ENCODE measurements at regions not wholly inside any gene's neighbourhood (a gene's known extent, or its start where the extent isn't known, plus 50 kb on each side); places are given as distances from the start of the nearest gene placed in this dataset.

DNA sequence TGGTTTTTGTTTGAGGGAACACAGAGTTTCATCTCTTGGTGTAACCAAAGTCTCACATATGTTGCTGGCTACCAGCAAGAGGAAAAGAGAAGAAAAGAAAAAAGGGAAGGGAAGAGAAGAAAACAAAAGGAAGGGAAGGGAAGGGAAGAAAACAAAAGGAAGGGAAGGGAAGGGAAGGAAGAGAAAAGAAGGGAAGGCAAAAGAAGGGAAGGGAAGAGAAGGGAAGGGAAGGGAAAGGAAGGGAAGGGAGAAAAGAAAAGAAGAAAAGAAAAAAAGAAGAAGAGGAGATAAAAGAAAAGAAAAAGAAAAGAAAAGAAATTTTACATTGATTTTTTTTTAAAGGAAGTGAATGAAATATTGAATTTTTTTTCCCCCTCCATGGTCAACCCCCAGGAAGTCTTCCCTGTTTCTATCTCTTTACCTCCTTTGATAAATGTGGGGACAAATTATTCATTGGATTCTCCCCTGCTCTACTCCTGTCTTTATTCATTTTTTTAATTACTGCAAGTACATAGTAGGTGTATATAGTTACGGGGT is 228.0 kb downstream of the SHOX start:
- TF ChIP-seq PPARA (CRISPR knock-in tag; IDR thresholded peaks at IDR 0.05; ENCODE audit: borderline replicate concordance) (no peak), RARB (CRISPR knock-in tag; IDR thresholded peaks at IDR 0.05) (no peak), ZNF565 (CRISPR knock-in tag; conservative IDR thresholded peaks at IDR 0.05; ENCODE audit: low read depth) (no peak), GLIS3 (CRISPR knock-in tag; IDR thresholded peaks at IDR 0.05) (no peak)

DNA sequence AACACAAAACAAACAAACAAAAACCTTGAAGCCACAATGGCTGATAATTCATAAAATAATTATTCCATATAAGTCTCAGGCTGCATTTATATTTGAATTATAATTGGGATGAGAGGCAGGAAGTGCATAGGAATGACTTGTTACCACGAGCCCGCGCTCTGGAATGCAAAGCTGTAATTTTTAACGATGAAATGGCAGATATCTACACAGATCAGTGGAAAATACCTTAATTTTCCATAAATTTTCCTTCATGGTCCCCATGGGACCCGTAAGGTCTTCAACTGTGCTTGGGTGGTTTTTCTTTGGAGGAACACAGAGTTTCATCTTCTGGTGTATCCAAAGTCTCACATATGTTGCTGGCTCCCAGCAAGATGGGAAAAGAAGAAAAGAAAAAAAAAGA is 226.8 kb downstream of the SHOX start:
- TF ChIP-seq GLIS3 (CRISPR knock-in tag; IDR thresholded peaks at IDR 0.05): no peak
- no peak for TF ChIP-seq ESRRG (CRISPR knock-in tag; IDR thresholded peaks at IDR 0.05)
- no peak for TF ChIP-seq BACH2 (CRISPR knock-in tag; IDR thresholded peaks at IDR 0.05; ENCODE audit: borderline replicate concordance)
- TF ChIP-seq ZFP3 (CRISPR knock-in tag; IDR thresholded peaks at IDR 0.05): no peak
- no peak for TF ChIP-seq ZNF70 (CRISPR knock-in tag; IDR thresholded peaks at IDR 0.05)
- no peak for TF ChIP-seq PPARA (CRISPR knock-in tag; IDR thresholded peaks at IDR 0.05; ENCODE audit: borderline replicate concordance)
- TF ChIP-seq ZFP30 (CRISPR knock-in tag; IDR thresholded peaks at IDR 0.05): no peak
- TF ChIP-seq, protein P1, sequence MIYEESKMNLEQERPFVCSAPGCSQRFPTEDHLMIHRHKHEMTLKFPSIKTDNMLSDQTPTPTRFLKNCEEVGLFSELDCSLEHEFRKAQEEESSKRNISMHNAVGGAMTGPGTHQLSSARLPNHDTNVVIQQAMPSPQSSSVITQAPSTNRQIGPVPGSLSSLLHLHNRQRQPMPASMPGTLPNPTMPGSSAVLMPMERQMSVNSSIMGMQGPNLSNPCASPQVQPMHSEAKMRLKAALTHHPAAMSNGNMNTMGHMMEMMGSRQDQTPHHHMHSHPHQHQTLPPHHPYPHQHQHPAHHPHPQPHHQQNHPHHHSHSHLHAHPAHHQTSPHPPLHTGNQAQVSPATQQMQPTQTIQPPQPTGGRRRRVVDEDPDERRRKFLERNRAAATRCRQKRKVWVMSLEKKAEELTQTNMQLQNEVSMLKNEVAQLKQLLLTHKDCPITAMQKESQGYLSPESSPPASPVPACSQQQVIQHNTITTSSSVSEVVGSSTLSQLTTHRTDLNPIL (CRISPR knock-in tag; IDR thresholded peaks at IDR 0.05; ENCODE audit: low read depth): no peak
- no peak for TF ChIP-seq ISL1 (CRISPR knock-in tag; IDR thresholded peaks at IDR 0.05)
- TF ChIP-seq, protein P2, sequence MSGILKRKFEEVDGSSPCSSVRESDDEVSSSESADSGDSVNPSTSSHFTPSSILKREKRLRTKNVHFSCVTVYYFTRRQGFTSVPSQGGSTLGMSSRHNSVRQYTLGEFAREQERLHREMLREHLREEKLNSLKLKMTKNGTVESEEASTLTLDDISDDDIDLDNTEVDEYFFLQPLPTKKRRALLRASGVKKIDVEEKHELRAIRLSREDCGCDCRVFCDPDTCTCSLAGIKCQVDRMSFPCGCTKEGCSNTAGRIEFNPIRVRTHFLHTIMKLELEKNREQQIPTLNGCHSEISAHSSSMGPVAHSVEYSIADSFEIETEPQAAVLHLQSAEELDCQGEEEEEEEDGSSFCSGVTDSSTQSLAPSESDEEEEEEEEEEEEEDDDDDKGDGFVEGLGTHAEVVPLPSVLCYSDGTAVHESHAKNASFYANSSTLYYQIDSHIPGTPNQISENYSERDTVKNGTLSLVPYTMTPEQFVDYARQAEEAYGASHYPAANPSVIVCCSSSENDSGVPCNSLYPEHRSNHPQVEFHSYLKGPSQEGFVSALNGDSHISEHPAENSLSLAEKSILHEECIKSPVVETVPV (CRISPR knock-in tag; IDR thresholded peaks at IDR 0.05): no peak
- no peak for TF ChIP-seq OSR1 (CRISPR knock-in tag; IDR thresholded peaks at IDR 0.05)
- ATAC-seq: no peak

More for the DNA sequence above, 228.0 kb downstream of the SHOX start:
- ATAC-seq: no peak

DNA sequence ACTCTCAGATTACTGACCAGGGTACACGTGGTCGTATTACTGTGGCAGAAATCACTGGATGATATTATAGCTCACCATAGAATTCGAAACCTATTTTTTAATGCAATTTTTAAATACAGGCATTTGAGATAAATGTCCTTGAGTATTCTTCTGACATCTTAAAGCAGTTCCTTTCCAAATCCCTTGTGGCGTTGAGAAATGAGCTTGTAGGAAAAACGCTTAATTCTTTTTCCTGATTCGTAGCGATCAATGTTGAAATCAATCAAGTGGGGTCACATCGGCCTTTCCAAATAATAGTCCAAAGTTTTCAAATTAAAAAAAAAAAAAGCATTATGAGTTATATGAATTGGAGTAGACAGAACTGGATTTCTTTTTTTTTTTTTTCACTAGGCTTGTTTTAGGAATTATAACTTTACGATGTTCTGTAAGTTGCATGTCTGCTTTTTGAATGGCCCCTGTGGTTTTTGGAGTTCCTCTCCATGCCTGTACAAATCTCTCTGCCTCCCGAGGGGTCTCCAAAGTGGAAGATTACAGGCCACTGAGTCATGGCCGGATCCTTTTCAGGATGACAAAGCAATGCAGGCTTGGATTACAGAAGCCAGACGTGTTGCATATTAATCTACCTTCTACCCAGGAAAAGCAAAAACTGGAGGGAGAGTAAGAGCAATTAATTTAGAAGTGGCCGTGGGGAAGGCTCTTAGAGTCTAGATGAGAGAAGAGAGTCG is 226.1 kb downstream of the SHOX start:
- no peak for ATAC-seq
- TF ChIP-seq ZNF565 (CRISPR knock-in tag; conservative IDR thresholded peaks at IDR 0.05; ENCODE audit: low read depth): no peak
- no peak for TF ChIP-seq SNAI2 (CRISPR knock-in tag; IDR thresholded peaks at IDR 0.05)
- TF ChIP-seq ZNF70 (CRISPR knock-in tag; IDR thresholded peaks at IDR 0.05): no peak
- no peak for TF ChIP-seq BACH2 (CRISPR knock-in tag; IDR thresholded peaks at IDR 0.05; ENCODE audit: borderline replicate concordance)
- TF ChIP-seq, protein P3, sequence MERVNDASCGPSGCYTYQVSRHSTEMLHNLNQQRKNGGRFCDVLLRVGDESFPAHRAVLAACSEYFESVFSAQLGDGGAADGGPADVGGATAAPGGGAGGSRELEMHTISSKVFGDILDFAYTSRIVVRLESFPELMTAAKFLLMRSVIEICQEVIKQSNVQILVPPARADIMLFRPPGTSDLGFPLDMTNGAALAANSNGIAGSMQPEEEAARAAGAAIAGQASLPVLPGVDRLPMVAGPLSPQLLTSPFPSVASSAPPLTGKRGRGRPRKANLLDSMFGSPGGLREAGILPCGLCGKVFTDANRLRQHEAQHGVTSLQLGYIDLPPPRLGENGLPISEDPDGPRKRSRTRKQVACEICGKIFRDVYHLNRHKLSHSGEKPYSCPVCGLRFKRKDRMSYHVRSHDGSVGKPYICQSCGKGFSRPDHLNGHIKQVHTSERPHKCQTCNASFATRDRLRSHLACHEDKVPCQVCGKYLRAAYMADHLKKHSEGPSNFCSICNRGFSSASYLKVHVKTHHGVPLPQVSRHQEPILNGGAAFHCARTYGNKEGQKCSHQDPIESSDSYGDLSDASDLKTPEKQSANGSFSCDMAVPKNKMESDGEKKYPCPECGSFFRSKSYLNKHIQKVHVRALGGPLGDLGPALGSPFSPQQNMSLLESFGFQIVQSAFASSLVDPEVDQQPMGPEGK (CRISPR knock-in tag; IDR thresholded peaks at IDR 0.05; ENCODE audit: borderline replicate concordance): no peak
- no peak for TF ChIP-seq ISL1 (CRISPR knock-in tag; IDR thresholded peaks at IDR 0.05)
- no peak for TF ChIP-seq CSDC2 (CRISPR knock-in tag; IDR thresholded peaks at IDR 0.05)
- TF ChIP-seq PPARA (CRISPR knock-in tag; IDR thresholded peaks at IDR 0.05; ENCODE audit: borderline replicate concordance): no peak
- TF ChIP-seq, protein P4, sequence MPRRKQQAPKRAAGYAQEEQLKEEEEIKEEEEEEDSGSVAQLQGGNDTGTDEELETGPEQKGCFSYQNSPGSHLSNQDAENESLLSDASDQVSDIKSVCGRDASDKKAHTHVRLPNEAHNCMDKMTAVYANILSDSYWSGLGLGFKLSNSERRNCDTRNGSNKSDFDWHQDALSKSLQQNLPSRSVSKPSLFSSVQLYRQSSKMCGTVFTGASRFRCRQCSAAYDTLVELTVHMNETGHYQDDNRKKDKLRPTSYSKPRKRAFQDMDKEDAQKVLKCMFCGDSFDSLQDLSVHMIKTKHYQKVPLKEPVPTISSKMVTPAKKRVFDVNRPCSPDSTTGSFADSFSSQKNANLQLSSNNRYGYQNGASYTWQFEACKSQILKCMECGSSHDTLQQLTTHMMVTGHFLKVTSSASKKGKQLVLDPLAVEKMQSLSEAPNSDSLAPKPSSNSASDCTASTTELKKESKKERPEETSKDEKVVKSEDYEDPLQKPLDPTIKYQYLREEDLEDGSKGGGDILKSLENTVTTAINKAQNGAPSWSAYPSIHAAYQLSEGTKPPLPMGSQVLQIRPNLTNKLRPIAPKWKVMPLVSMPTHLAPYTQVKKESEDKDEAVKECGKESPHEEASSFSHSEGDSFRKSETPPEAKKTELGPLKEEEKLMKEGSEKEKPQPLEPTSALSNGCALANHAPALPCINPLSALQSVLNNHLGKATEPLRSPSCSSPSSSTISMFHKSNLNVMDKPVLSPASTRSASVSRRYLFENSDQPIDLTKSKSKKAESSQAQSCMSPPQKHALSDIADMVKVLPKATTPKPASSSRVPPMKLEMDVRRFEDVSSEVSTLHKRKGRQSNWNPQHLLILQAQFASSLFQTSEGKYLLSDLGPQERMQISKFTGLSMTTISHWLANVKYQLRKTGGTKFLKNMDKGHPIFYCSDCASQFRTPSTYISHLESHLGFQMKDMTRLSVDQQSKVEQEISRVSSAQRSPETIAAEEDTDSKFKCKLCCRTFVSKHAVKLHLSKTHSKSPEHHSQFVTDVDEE (CRISPR knock-in tag; IDR thresholded peaks at IDR 0.05): no peak
- TF ChIP-seq TOX (CRISPR knock-in tag; IDR thresholded peaks at IDR 0.05; ENCODE audit: borderline replicate concordance): no peak

DNA sequence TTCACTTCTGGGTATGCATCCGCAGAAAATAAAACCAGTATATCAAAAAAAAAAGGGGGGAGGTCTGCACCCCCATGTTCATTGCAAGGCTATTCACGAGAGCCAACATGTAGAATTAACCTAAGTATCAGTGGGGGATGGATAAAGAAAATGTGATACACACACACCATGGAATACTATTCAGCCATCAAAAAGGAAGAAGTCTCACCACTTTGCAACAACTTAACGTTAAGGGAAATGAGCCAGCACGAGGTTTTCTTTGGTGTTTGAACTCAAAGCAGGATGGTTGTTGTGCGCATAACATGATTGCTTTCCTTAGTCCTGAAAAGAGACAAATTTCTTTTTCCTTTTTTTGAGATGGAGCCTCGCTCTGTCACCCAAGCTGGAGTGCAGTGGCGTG is 222.7 kb downstream of the SHOX start:
- no peak for ATAC-seq
- no peak for TF ChIP-seq ZC3H10 (CRISPR knock-in tag; IDR thresholded peaks at IDR 0.05)
- TF ChIP-seq GLIS3 (CRISPR knock-in tag; IDR thresholded peaks at IDR 0.05): no peak
- TF ChIP-seq ZFP30 (CRISPR knock-in tag; IDR thresholded peaks at IDR 0.05): no peak
- TF ChIP-seq, protein P4 (CRISPR knock-in tag; IDR thresholded peaks at IDR 0.05): no peak
- TF ChIP-seq, protein P3 (CRISPR knock-in tag; IDR thresholded peaks at IDR 0.05; ENCODE audit: borderline replicate concordance): no peak
- no peak for TF ChIP-seq ZNF70 (CRISPR knock-in tag; IDR thresholded peaks at IDR 0.05)
- TF ChIP-seq, protein P1 (CRISPR knock-in tag; IDR thresholded peaks at IDR 0.05; ENCODE audit: low read depth): no peak
- no peak for TF ChIP-seq ARNTL (CRISPR knock-in tag; IDR thresholded peaks at IDR 0.05; ENCODE audit: borderline replicate concordance, low read depth)
- no peak for TF ChIP-seq ISL1 (CRISPR knock-in tag; IDR thresholded peaks at IDR 0.05)
- no peak for TF ChIP-seq TOX (CRISPR knock-in tag; IDR thresholded peaks at IDR 0.05; ENCODE audit: borderline replicate concordance)
- no peak for TF ChIP-seq PPARA (CRISPR knock-in tag; IDR thresholded peaks at IDR 0.05; ENCODE audit: borderline replicate concordance)
